Muscle layer of colon (tissue), 2 donors: ENCODE measurements at regions not wholly inside any gene's neighbourhood (a gene's known extent, or its start where the extent isn't known, plus 50 kb on each side); places are given as distances from the start of the nearest gene placed in this dataset.

Experiments used
- H3K27ac ChIP-seq: one replicate; pipeline ENCODE4 v1.7.0; 2013; ENCODE audit warnings: low read depth, mild to moderate bottlenecking, low read length, moderate library complexity
- H3K27me3 ChIP-seq, 2 donors: one replicate each; pipeline ENCODE4 v1.7.0; 2013; ENCODE audit warnings: low read length in 2 of 2, mild to moderate bottlenecking in 2 of 2; ENCODE audit not compliant: insufficient read depth in 2 of 2, control insufficient read depth in 1 of 2
- H3K36me3 ChIP-seq: one replicate; pipeline ENCODE4 v1.7.0; 2013; ENCODE audit warnings: mild to moderate bottlenecking, low read length; ENCODE audit not compliant: insufficient read depth
- H3K4me1 ChIP-seq: one replicate; pipeline ENCODE4 v1.7.0; 2013; ENCODE audit warnings: mild to moderate bottlenecking, low read length; ENCODE audit not compliant: insufficient read depth
- H3K4me3 ChIP-seq, 2 donors: one replicate each; pipeline ENCODE4 v1.7.0; 2013; ENCODE audit warnings: low read length in 2 of 2, low read depth in 1 of 2, mild to moderate bottlenecking in 1 of 2, moderate library complexity in 1 of 2
- H3K9ac ChIP-seq: one replicate; pipeline ENCODE4 v1.7.0; 2013; ENCODE audit warnings: low read length
- H3K9me3 ChIP-seq: one replicate; pipeline ENCODE4 v1.7.0; 2013; ENCODE audit warnings: mild to moderate bottlenecking, low read length
- donor health status: abdominal sarcoma.
- donor health status: Adenocarcinoma of cecum.

GRCh38 chr18:77650799-77651385 lies 401.2 kb downstream of the GALR1 start:
- Histone ChIP-seq H3K4me3 (no peak overlapping the region), H3K27ac (no peak overlapping the region), H3K36me3 (no peaks in the 10 kb centered on the region), H3K4me1 (no peaks in the 10 kb centered on the region), H3K9me3 (no peaks in the 10 kb centered on the region), H3K9ac (no peak overlapping the region), H3K27me3 (no peaks in the 10 kb centered on the region)

DNA sequence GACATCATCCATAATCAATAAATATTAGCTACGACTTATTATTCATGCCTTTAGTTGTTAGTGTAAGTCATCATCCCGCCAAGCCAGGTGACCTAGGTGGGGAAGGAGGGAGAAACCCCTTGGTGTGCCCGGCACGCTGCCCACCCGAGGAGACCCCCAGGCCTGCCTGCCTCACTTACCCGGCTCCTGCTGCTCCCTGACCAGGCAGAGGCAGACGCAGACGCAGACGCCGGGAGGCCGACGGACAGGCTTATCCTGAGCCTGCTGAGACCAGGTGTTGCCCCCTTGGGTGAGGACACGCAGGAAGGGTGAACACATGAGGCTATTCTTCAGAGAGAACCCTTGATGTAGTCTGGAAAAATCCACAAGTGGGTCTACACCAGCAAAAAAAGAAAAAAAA lies 401.8 kb downstream of the GALR1 start:
- Histone ChIP-seq H3K9me3 (no peaks in the 10 kb centered on the region), H3K4me1 (no peaks in the 10 kb centered on the region), H3K27me3 (no peaks in the 10 kb centered on the region), H3K36me3 (no peaks in the 10 kb centered on the region), H3K27ac (no peak overlapping the region), H3K4me3 (no peak overlapping the region), H3K9ac (no peak overlapping the region)

DNA sequence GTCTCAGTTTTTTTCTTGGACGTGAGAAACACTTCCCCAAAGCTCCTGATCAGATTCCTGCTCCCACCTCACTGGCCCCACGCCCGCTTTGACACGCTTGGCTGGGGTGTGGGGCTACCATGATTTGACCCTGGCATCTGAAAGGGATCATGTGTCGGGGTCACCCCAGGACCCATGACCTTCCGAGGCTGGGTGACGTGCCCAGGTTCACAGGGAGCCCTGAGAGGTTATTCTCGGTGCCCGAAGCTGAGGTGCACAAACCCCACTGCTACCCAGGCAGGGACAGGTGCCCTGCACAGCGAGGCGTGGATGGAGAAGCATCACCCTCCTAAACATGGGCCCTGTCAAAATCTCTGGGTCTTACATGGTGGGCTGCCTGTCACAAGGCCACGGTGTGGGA lies 404.1 kb downstream of the GALR1 start:
- H3K27ac ChIP-seq, result no peak overlapping the region

DNA sequence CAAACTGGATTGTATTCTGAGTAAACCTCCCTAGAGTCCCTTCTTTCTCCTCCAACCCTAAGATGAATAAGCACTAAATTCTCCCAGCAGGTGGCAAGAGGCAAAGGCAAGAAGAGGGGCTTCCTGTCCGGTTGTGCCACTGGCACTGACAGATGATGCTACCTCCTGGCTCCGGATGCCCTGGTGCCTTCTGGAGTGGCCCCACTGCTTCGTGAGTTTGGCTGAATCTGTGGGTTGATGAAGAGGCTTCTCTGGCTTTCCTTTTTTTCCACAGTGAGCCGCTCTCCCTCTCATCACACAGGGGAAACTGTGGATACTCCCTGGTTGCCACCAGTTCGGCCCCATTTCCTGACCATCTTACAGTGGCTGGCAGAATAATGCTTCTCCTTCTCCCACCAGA lies 404.7 kb downstream of the GALR1 start:
- H3K36me3 ChIP-seq, result no peaks in the 10 kb centered on the region
- H3K4me3 ChIP-seq, result no peak overlapping the region
- no peaks in the 10 kb centered on the region for H3K27me3 ChIP-seq
- H3K9me3 ChIP-seq, result no peaks in the 10 kb centered on the region
- no peak overlapping the region for H3K27ac ChIP-seq
- H3K4me1 ChIP-seq, result no peaks in the 10 kb centered on the region
- H3K9ac ChIP-seq, result no peak overlapping the region

More for the DNA sequence above, 404.1 kb downstream of the GALR1 start:
- no peaks in the 10 kb centered on the region for H3K4me1 ChIP-seq
- no peaks in the 10 kb centered on the region for H3K36me3 ChIP-seq
- no peaks in the 10 kb centered on the region for H3K9me3 ChIP-seq
- H3K27me3 ChIP-seq, result no peaks in the 10 kb centered on the region
- no peak overlapping the region for H3K4me3 ChIP-seq
- H3K9ac ChIP-seq, result no peak overlapping the region

DNA sequence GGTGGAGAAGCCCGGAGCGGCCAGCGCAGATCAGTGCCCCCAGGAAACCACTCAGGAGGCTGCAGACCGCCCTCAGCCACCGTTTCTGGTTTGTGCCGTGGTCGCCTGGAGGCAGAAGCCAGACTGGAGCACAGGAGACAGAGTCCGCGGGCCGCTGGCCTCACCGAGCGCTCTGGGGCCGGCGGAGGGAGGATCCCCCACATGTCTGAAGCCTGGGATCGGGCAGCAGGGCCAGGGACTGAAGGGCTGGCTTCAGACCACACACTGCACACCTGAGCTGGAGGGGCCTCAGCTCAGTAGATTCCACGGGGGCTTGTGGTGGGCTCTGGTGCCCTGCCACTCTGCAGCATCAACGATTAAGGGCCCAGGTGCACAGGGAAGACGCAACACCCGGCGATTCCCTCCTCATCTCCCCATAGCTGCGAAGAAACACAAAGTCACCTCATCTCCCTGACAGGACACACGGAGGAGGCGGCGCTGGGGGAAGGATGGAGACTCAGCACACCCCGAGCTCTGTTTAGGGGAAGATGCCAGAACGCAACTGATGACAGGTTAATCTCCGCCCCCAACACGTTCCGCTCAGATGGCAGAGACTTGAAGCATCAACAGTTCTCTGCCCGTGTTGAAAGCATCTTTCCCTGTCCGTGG lies 408.1 kb downstream of the GALR1 start:
- no peaks in the 10 kb centered on the region for H3K36me3 ChIP-seq
- no peak overlapping the region for H3K9ac ChIP-seq
- H3K9me3 ChIP-seq, result no peaks in the 10 kb centered on the region
- H3K4me3 ChIP-seq, result no peak overlapping the region
- no peaks in the 10 kb centered on the region for H3K4me1 ChIP-seq
- no peak overlapping the region for H3K27ac ChIP-seq
- no peaks in the 10 kb centered on the region for H3K27me3 ChIP-seq

DNA sequence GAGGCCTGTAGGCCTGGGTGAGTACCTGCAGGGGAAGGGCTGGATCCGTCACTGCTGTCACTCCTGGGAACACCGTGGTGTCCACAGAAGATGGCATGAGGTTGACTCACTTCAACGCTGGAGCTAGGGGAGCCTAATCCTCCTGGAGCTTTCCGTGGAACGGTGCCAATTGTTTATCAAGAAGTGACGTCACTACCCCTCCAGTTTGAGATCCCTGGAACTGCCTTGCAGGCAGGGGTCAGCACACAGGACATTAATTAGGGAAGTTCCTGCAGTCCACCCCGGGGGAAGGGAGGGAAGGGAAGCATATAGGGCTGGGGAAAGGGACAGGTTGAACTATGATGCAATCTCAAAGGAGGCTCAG lies 408.6 kb downstream of the GALR1 start:
- H3K36me3 ChIP-seq, result no peaks in the 10 kb centered on the region
- no peak overlapping the region for H3K27ac ChIP-seq
- no peak overlapping the region for H3K9ac ChIP-seq
- no peaks in the 10 kb centered on the region for H3K9me3 ChIP-seq
- no peaks in the 10 kb centered on the region for H3K4me1 ChIP-seq
- no peaks in the 10 kb centered on the region for H3K27me3 ChIP-seq
- H3K4me3 ChIP-seq, result no peak overlapping the region

- Histone ChIP-seq H3K9me3 (no peaks in the 10 kb centered on the region), H3K27ac (no peak overlapping the region), H3K27me3 (no peaks in the 10 kb centered on the region), H3K9ac (no peak overlapping the region), H3K36me3 (no peaks in the 10 kb centered on the region), H3K4me1 (no peaks in the 10 kb centered on the region), H3K4me3 (no peak overlapping the region)
These were observed 409.3 kb downstream of the GALR1 start for GRCh38 chr18:77658751-77659448.

DNA sequence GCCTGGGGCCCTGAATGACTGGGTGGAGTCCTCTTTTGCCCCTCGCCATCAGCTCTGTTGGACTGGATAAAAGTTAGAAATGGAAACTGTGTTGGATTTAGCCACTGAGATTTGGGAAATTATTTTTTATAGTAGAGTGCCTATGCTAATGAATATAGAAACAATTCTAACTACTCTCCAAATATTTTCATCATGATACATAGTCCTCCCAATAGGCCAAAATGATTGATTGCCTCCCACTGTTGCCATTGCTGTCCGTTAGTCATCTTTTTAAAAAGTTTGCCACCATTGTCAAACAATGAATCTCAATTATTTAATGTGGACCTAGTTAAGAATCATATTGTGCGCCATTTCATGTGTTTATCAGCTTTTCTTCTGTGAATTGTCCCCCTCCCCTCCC lies 417.0 kb downstream of the GALR1 start:
- H3K27ac ChIP-seq, result no peak overlapping the region
- no peaks in the 10 kb centered on the region for H3K9me3 ChIP-seq
- H3K27me3 ChIP-seq, result no peaks in the 10 kb centered on the region
- no peak overlapping the region for H3K9ac ChIP-seq
- no peaks in the 10 kb centered on the region for H3K36me3 ChIP-seq
- no peak overlapping the region for H3K4me3 ChIP-seq
- no peaks in the 10 kb centered on the region for H3K4me1 ChIP-seq

- Histone ChIP-seq H3K4me3 (no peak overlapping the region), H3K27ac (no peak overlapping the region), H3K4me1 (no peaks in the 10 kb centered on the region), H3K9me3 (no peaks in the 10 kb centered on the region), H3K27me3 (no peaks in the 10 kb centered on the region), H3K9ac (no peak overlapping the region), H3K36me3 (no peaks in the 10 kb centered on the region)
These were observed 418.6 kb downstream of the GALR1 start for GRCh38 chr18:77668219-77668618.

DNA sequence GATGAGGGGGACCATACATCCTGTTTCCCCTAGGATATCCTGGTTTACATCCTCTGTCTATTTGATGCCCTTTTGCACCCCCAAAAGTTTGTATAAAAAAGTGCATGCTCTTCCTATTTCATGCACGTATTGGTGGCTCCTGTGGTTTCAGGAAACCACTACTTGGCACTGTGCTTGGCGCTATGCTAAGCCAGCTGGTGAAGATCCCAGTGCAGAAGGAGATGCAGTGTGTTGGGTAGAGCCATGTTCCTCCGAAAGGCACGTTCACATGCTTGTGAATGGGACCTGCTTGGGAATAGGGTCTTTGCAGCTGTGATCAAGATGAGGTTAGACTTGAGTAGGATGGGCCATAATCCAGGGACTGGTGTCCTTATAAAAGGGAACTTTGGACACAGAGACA lies 419.7 kb downstream of the GALR1 start:
- Histone ChIP-seq H3K27me3 (no peaks in the 10 kb centered on the region), H3K9ac (no peak overlapping the region), H3K27ac (no peak overlapping the region), H3K9me3 (no peaks in the 10 kb centered on the region), H3K36me3 (no peaks in the 10 kb centered on the region), H3K4me3 (no peak overlapping the region), H3K4me1 (no peaks in the 10 kb centered on the region)

DNA sequence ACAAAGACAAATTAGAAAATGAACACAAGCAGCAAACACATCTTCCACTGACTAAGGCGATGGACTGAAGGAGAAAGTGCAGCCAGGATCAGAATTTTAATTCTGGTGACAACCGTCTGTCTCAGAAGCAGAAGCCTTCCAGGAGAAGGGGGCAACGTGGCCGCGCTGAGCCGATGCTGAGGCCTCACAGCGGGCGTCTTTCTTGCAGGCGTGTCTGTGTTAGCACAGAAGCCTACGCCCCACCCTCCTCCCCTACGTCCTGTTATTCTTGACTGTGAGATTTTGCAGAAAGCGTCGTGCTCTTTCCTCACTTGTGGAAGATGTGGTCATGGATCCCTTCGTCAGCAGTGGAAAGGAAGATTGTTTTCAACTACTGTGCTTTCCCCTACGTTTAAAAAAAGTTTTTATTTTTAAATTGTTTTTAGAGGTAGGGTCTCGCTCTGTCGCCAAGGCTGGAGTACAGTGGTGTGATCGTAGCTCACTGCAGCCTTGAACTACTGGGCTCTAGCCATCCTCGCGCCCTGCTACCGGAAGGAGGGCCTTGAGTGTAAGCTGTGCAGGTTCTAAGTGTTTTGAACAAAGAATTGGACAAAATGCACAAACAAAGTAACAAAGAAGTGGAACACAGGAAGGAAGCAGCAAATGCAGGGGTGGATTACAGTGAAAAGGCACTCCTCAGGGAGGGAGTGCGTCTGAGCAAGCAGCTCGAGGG lies 422.0 kb downstream of the GALR1 start:
- H3K4me1 ChIP-seq, result no peaks in the 10 kb centered on the region
- no peaks in the 10 kb centered on the region for H3K9me3 ChIP-seq
- no peak overlapping the region for H3K9ac ChIP-seq
- no peaks in the 10 kb centered on the region for H3K36me3 ChIP-seq
- H3K27me3 ChIP-seq, result no peaks in the 10 kb centered on the region
- H3K27ac ChIP-seq, result no peak overlapping the region
- H3K4me3 ChIP-seq, result no peak overlapping the region
